ENCODE measurements at regions not wholly inside any gene's neighbourhood (a gene's known extent, or its start where the extent isn't known, plus 50 kb on each side); places are given as distances from the start of the nearest gene placed in this dataset.
A peak's percentile ranks its signal among the peaks of the same experiment; 100 is the strongest.

- DNase-seq: no peak
Measured at GRCh38 chr1:213657013-213657412, 330.8 kb upstream of the PROX1 start.

- no peak for DNase-seq
Measured at GRCh38 chr1:213657879-213658278, 329.9 kb upstream of the PROX1 start.

- no peak for DNase-seq
Measured at GRCh38 chr1:213658457-213658856, 329.3 kb upstream of the PROX1 start.

GRCh38 chr1:213659580-213660547 lies 327.9 kb upstream of the PROX1 start:
- DNase-seq: no peak

GRCh38 chr1:213661302-213661701 lies 326.5 kb upstream of the PROX1 start:
- DNase-seq: no peak

- DNase-seq: no peak
Measured at GRCh38 chr1:213666113-213666512, 321.7 kb upstream of the PROX1 start.

- DNase-seq: no peak
Measured at GRCh38 chr1:213666922-213667321, 320.9 kb upstream of the PROX1 start.

- no peak for DNase-seq
Measured at GRCh38 chr1:213669512-213669911, 318.3 kb upstream of the PROX1 start.

GRCh38 chr1:213669964-213670691 lies 317.6 kb upstream of the PROX1 start:
- DNase-seq: peak in 2 of 4 experiments; percentile 10 to 37

- DNase-seq: no peak
Measured at GRCh38 chr1:213670692-213671023, 317.1 kb upstream of the PROX1 start.

- no peak for DNase-seq
Measured at GRCh38 chr1:213675043-213675442, 312.7 kb upstream of the PROX1 start.

- DNase-seq: no peak
Measured at GRCh38 chr1:213676736-213677135, 311.0 kb upstream of the PROX1 start.

- no peak for DNase-seq
Measured at GRCh38 chr1:213678348-213678747, 309.4 kb upstream of the PROX1 start.

GRCh38 chr1:213678753-213679152 lies 309.0 kb upstream of the PROX1 start:
- DNase-seq: no peak

- DNase-seq: no peak
Measured at GRCh38 chr1:213679153-213679552, 308.6 kb upstream of the PROX1 start.

- no peak for DNase-seq
Measured at GRCh38 chr1:213680677-213681325, 307.0 kb upstream of the PROX1 start.

- no peak for DNase-seq
Measured at GRCh38 chr1:213681788-213682340, 305.9 kb upstream of the PROX1 start.

GRCh38 chr1:213683529-213683928 lies 304.2 kb upstream of the PROX1 start:
- no peak for DNase-seq

GRCh38 chr1:213684454-213684853 lies 303.3 kb upstream of the PROX1 start:
- DNase-seq: no peak

- no peak for DNase-seq
Measured at GRCh38 chr1:213685992-213686582, 301.7 kb upstream of the PROX1 start.

- no peak for DNase-seq
Measured at GRCh38 chr1:213686983-213687382, 300.8 kb upstream of the PROX1 start.

GRCh38 chr1:213687832-213688231 lies 299.9 kb upstream of the PROX1 start:
- DNase-seq: no peak

- DNase-seq: no peak
Measured at GRCh38 chr1:213688655-213689054, 299.1 kb upstream of the PROX1 start.

Data from activated naive CD4-positive, alpha-beta T cell (primary cell).